ENCODE measurements at regions not wholly inside any gene's neighbourhood (a gene's known extent, or its start where the extent isn't known, plus 50 kb on each side); places are given as distances from the start of the nearest gene placed in this dataset.

DNA sequence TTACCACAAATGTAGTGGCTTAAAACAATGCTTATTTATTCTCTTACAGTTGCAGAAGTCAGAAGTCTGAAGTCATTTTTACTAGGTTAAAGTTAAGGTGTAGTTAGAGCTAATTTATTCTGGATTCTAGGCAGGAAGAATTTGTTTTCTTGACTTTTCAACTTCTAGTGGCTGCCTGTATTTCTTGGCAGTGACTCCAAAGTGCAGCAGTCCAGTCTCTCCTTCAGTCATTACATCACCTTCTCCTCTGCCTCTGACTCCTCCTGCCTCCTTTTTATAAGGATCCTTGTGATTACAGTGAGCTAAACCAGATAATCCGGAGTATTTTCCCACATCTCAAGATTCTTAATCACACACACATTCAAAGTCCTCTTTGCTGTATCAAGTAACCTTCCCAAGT is 581.4 kb downstream of the KCNA4 start:
- Histone ChIP-seq H3K36me3 (ENCODE audit: control insufficient read depth, insufficient read depth, low read length) (no peaks in the 10 kb centered on the region), H3K27me3 (replicated peaks; ENCODE audit: control insufficient read depth, insufficient read depth, low read length) (no peaks in the 10 kb centered on the region), H3K4me1 (no peaks in the 10 kb centered on the region), H3K9me3 (no peaks in the 10 kb centered on the region), H3K4me3 (ENCODE audit: low read depth, low read length) (no peak overlapping the region)
- no peak for DNase-seq
- ChIA-PET CTCF (no interaction called here), POLR2A (no interaction called here)
- Mint-ChIP-seq H3K9me3 (ENCODE audit: unreplicated experiment) (no peaks in the 10 kb centered on the region), H3K36me3 (ENCODE audit: insufficient read depth, unreplicated experiment) (no peaks in the 10 kb centered on the region), H3K4me3 (ENCODE audit: unreplicated experiment) (no peak overlapping the region), H3K27me3 (ENCODE audit: insufficient read depth, unreplicated experiment) (peaks cover 3% of the 10 kb centered on the region), H3K4me1 (ENCODE audit: low read depth, unreplicated experiment) (no peaks in the 10 kb centered on the region), H3K27ac (ENCODE audit: unreplicated experiment) (no peak overlapping the region)
- intact Hi-C loops (cut with micrococcal nuclease; ENCODE audit: unreplicated experiment): no loop called here
- BruUV-seq (replicated peaks): no TSS peak
- TF ChIP-seq, protein P1, sequence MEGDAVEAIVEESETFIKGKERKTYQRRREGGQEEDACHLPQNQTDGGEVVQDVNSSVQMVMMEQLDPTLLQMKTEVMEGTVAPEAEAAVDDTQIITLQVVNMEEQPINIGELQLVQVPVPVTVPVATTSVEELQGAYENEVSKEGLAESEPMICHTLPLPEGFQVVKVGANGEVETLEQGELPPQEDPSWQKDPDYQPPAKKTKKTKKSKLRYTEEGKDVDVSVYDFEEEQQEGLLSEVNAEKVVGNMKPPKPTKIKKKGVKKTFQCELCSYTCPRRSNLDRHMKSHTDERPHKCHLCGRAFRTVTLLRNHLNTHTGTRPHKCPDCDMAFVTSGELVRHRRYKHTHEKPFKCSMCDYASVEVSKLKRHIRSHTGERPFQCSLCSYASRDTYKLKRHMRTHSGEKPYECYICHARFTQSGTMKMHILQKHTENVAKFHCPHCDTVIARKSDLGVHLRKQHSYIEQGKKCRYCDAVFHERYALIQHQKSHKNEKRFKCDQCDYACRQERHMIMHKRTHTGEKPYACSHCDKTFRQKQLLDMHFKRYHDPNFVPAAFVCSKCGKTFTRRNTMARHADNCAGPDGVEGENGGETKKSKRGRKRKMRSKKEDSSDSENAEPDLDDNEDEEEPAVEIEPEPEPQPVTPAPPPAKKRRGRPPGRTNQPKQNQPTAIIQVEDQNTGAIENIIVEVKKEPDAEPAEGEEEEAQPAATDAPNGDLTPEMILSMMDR (IDR thresholded peaks at IDR 0.05; ENCODE audit: insufficient read depth in 1 of 2, low read depth in 1 of 2, low read length in 1 of 2, severe bottlenecking in 1 of 2, unreplicated experiment in 1 of 2): no peak

DNA sequence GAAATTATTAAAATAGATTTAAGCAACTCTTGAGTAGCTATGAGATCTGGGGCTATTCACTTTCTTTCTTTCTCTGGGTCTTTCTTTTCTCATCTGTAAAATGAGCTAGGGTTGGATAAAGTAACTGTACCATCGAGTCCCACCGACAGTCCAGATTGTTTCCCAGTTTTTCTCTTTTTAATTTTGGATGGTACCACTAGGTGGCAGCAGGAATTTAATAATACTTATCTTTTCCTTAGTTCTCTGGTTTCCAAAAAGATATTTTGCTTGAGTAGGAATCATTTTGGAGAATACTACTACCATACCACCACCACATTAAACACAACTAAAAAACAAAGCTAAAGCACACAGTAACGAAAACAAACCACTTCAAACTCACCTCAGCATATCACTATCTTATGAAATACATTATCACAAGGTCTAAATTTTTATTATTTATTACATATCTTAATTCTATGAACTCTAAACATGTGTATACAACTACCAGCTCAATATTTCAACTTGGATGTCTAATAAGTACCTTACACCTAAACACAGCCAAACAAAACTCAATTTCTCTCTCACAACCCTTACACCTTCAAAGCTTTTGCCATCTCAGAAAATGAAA is 584.0 kb downstream of the KCNA4 start:
- ChIA-PET POLR2A (no interaction called here), CTCF (no interaction called here)
- intact Hi-C loops (cut with micrococcal nuclease; ENCODE audit: unreplicated experiment): loop anchor here (2.0 to 5.0 kb wide), 3 partner anchors 199 to 1484 kb away; no protein-coding TSS in a partner anchor

DNA sequence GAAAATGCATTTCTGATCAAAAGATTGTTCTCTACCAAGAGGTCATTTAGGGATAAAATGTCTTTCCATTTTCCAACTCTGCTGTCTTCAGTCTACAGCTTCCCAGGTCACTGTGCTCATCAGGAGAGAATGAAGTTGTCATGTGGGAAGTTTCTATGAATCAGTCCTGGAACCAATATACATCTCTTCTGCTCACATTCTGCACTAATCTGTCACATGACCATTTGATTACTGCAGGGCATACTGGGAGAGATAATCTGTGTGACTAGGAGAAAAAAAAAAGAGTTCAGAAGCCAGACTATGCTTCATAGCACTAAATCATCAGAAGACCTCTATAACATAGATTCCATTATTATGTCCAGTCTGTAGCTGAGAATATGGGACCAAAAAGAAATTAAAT is 611.5 kb downstream of the KCNA4 start:
- Mint-ChIP-seq H3K27me3 (ENCODE audit: insufficient read depth, unreplicated experiment) (peaks cover 6% of the 10 kb centered on the region), H3K9me3 (ENCODE audit: unreplicated experiment) (no peaks in the 10 kb centered on the region), H3K27ac (ENCODE audit: unreplicated experiment) (no peak overlapping the region), H3K4me3 (ENCODE audit: unreplicated experiment) (no peak overlapping the region), H3K36me3 (ENCODE audit: insufficient read depth, unreplicated experiment) (no peaks in the 10 kb centered on the region), H3K4me1 (ENCODE audit: low read depth, unreplicated experiment) (no peaks in the 10 kb centered on the region)
- DNase-seq: no peak
- BruUV-seq (replicated peaks): no TSS peak
- CTCF ChIA-PET: no interaction called here
- Histone ChIP-seq H3K4me3 (ENCODE audit: low read depth, low read length) (no peak overlapping the region), H3K27me3 (replicated peaks; ENCODE audit: control insufficient read depth, insufficient read depth, low read length) (no peaks in the 10 kb centered on the region), H3K36me3 (ENCODE audit: control insufficient read depth, insufficient read depth, low read length) (no peaks in the 10 kb centered on the region), H3K4me1 (no peaks in the 10 kb centered on the region), H3K9me3 (no peaks in the 10 kb centered on the region)
- TF ChIP-seq, protein P1 (IDR thresholded peaks at IDR 0.05; ENCODE audit: insufficient read depth in 1 of 2, low read depth in 1 of 2, low read length in 1 of 2, severe bottlenecking in 1 of 2, unreplicated experiment in 1 of 2): no peak
- POLR2A ChIA-PET: no interaction called here
- intact Hi-C loops (cut with micrococcal nuclease; ENCODE audit: unreplicated experiment): no loop called here

More for the DNA sequence above, 584.0 kb downstream of the KCNA4 start:
- Mint-ChIP-seq H3K9me3 (ENCODE audit: unreplicated experiment) (peaks cover 9% of the 10 kb centered on the region), H3K4me1 (ENCODE audit: low read depth, unreplicated experiment) (no peaks in the 10 kb centered on the region), H3K4me3 (ENCODE audit: unreplicated experiment) (no peak overlapping the region), H3K27me3 (ENCODE audit: insufficient read depth, unreplicated experiment) (peaks cover 7% of the 10 kb centered on the region), H3K27ac (ENCODE audit: unreplicated experiment) (no peak overlapping the region), H3K36me3 (ENCODE audit: insufficient read depth, unreplicated experiment) (no peaks in the 10 kb centered on the region)
- Histone ChIP-seq H3K4me1 (no peaks in the 10 kb centered on the region), H3K4me3 (ENCODE audit: low read depth, low read length) (no peak overlapping the region), H3K9me3 (no peaks in the 10 kb centered on the region; the same call in 1 of the 2 replicates), H3K36me3 (ENCODE audit: control insufficient read depth, insufficient read depth, low read length) (no peaks in the 10 kb centered on the region), H3K27me3 (replicated peaks; ENCODE audit: control insufficient read depth, insufficient read depth, low read length) (no peaks in the 10 kb centered on the region)
- peak in 1 of 2 experiments; percentile 37 for DNase-seq
- no TSS peak for BruUV-seq (replicated peaks)
- TF ChIP-seq, protein P1 (IDR thresholded peaks at IDR 0.05; ENCODE audit: insufficient read depth in 1 of 2, low read depth in 1 of 2, low read length in 1 of 2, severe bottlenecking in 1 of 2, unreplicated experiment in 1 of 2): peak; percentile 39 to 42

Measured in Caco-2 (cell line).